Gastroesophageal sphincter (tissue), 3 donors: ENCODE measurements at regions not wholly inside any gene's neighbourhood (a gene's known extent, or its start where the extent isn't known, plus 50 kb on each side); places are given as distances from the start of the nearest gene placed in this dataset.

ENCODE experiments used
- EP300 ChIP-seq: sonication (generic); formaldehyde crosslinking; IDR thresholded peaks from one replicate; pipeline ENCODE4 v1.6.1; 2017; ENCODE audit warnings: antibody characterized with exemption, mild to moderate bottlenecking
- POLR2A ChIP-seq, 2 donors: fragments of 450-650 bp; IDR thresholded peaks; one replicate each; pipeline ENCODE4 v1.6.1; 2017; ENCODE audit warnings: antibody characterized with exemption in 2 of 2, mild to moderate bottlenecking in 2 of 2, moderate library complexity in 1 of 2
- POLR2AphosphoS5 ChIP-seq: sonication (generic); formaldehyde crosslinking; IDR thresholded peaks from one replicate; pipeline ENCODE4 v1.6.1; 2017; ENCODE audit warnings: antibody characterized with exemption
- TF ChIP-seq, protein P1 (sequence below), 4 experiments: fragments of 200-600 bp in 2 of 4; fragments of 450-650 bp in 2 of 4; sonication (generic) in 1 of 4; IDR thresholded peaks; one replicate each; pipeline ENCODE4 v1.5.1; 2017 to 2019; ENCODE audit warnings: antibody characterized with exemption in 4 of 4, mild to moderate bottlenecking in 2 of 4, moderate library complexity in 2 of 4

DNA sequence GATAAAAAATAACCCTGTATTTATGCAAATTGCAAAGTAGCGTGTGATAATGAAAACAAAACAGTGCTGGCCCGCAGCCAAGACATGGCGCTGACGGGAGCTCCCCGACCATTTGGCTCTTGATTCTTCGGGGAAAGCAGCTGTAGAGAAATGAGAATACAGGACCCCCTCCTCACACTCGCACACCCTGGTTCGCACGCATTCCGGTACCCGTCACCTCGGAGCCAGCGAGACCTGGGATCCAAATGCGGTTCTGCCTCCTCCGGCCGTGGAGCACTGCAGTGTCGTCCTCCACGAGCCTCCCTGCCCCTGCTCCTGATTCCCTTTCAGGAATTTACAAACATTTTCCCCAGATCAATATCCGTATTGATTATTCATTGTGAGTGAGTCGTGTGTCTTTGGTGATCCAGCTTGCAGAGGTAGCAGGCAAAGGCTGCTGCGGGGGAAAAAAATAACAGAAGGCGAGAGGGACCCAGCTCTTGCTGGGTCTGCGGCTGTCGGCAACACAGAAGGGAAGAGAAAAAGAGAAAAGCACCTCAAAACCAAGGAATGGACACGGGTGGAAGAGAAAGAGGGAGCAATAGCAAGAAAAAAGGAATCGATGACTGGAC lies 184.1 kb upstream of the ZFHX3 start:
- TF ChIP-seq POLR2A (IDR thresholded peaks at IDR 0.05) (no peak), POLR2AphosphoS5 (no peak), EP300 (no peak)
- TF ChIP-seq, protein P1, sequence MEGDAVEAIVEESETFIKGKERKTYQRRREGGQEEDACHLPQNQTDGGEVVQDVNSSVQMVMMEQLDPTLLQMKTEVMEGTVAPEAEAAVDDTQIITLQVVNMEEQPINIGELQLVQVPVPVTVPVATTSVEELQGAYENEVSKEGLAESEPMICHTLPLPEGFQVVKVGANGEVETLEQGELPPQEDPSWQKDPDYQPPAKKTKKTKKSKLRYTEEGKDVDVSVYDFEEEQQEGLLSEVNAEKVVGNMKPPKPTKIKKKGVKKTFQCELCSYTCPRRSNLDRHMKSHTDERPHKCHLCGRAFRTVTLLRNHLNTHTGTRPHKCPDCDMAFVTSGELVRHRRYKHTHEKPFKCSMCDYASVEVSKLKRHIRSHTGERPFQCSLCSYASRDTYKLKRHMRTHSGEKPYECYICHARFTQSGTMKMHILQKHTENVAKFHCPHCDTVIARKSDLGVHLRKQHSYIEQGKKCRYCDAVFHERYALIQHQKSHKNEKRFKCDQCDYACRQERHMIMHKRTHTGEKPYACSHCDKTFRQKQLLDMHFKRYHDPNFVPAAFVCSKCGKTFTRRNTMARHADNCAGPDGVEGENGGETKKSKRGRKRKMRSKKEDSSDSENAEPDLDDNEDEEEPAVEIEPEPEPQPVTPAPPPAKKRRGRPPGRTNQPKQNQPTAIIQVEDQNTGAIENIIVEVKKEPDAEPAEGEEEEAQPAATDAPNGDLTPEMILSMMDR (IDR thresholded peaks at IDR 0.05), result no peak
